Inferior parietal cortex (tissue), 1 donor: ENCODE measurements at regions not wholly inside any gene's neighbourhood (a gene's known extent, or its start where the extent isn't known, plus 50 kb on each side); places are given as distances from the start of the nearest gene placed in this dataset.
"Not testable (repeated sequence)": the region's sequence is repeated elsewhere in the genome, so short reads cannot be mapped to it uniquely, and the experiment has no call there.

Source experiments
- DNase-seq: peaks from one replicate; pipeline ENCODE4 v3.0.0-alpha.2; 2016; ENCODE audit errors: extremely low spot score

DNA sequence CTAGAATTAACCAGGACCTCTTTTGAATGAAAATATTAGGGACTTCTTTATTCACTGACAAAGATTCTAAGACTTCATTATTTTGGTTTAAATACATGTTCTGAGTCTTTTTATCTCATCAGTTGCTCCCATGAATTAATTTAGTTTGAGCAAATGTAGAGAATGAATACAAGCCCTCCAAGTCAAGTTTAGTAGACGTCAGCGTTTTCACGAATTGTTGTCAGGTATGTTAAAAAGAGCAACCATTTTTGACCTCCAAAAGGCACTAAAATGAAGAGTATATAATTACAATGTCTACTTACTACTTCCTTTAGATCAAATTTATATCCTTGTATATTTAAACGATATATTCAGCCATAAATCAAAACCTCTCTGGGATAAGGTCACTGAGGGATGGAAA, 809.3 kb upstream of the CDH6 start:
- DNase-seq: no peak

DNA sequence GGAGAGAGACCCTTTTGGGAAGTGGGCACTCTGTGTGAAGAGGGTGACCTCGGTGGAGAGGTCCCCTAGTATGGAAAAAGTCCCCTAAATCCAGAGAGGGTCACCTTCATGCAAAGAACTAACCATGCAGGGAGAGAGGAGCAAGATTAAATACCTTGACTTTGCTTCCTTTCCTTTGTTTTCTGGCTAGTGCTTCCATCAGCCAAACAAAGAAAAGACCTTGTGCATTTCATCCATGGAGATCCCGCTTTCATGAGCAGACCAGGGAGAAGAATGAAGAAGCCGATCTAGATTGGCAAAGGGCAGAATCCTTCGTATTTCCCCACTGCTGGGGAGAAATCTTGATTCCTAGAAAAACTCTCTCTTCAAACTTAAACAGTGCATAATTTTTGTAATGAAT, 813.3 kb upstream of the CDH6 start:
- DNase-seq: no peak

- no peak for DNase-seq
Observed at GRCh38 chr5:30376848-30377247, 816.6 kb upstream of the CDH6 start.

GRCh38 chr5:30368064-30368463, 825.4 kb upstream of the CDH6 start:
- no peak for DNase-seq

DNA sequence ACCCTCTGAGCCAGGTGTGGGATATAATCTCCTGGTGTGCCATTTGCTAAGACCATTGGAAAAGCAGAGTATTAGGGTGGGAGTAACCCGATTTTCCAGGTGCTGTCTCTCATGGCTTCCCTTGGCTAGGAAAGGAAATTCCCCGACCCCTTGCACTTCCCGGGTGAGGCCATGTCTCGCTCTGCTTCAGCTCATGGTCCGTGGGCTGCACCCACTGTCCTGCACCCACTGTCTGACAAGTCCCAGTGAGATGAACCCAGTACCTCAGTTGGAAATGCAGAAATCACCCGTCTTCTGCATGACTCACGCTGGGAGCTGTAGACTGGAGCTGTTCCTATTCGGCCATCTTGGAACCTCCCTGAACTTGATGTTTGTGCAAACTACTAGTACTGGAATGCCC, 828.5 kb upstream of the CDH6 start:
- not testable (repeated sequence) for DNase-seq

GRCh38 chr5:30357371-30357770, 836.1 kb upstream of the CDH6 start:
- DNase-seq: no peak

- no peak for DNase-seq
Observed at GRCh38 chr5:30355675-30356074, 837.8 kb upstream of the CDH6 start.

- no peak for DNase-seq
Observed at GRCh38 chr5:30347858-30348257, 845.6 kb upstream of the CDH6 start.

GRCh38 chr5:30345539-30346345, 847.7 kb upstream of the CDH6 start:
- DNase-seq: not testable (repeated sequence)

GRCh38 chr5:30343707-30344106, 849.8 kb upstream of the CDH6 start:
- DNase-seq: no peak

- no peak for DNase-seq
Observed at GRCh38 chr5:30341466-30341865, 852.0 kb upstream of the CDH6 start.

- DNase-seq: no peak
Observed at GRCh38 chr5:30337084-30337573, 856.4 kb upstream of the CDH6 start.

- DNase-seq: no peak
Observed at GRCh38 chr5:30331534-30331933, 862.0 kb upstream of the CDH6 start.

- DNase-seq: no peak
Observed at GRCh38 chr5:30325795-30326194, 867.7 kb upstream of the CDH6 start.

GRCh38 chr5:30324083-30324482, 869.4 kb upstream of the CDH6 start:
- no peak for DNase-seq

GRCh38 chr5:30287890-30288289, 905.6 kb upstream of the CDH6 start:
- no peak for DNase-seq

DNA sequence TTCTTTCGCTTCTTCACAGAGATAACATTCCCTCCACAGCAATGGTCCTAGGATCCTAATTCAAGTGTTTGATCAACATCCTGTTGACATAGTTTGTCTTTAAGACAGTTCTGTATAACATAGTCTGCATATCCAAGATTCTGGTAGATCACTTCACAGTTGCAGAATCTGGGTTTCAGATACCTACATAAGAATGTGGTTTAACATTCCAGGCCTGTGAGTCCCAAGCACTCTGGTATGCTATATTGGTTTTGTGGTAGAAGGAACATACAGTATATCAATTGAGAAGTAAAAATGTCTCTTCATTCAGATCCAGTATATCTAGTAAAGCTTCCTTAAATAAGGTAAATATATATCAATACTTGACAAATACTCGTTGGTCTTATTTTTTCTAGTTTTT, 914.2 kb upstream of the CDH6 start:
- DNase-seq: no peak

- no peak for DNase-seq
Observed at GRCh38 chr5:30267026-30267425, 926.5 kb upstream of the CDH6 start.

GRCh38 chr5:30239331-30240022, 954.0 kb upstream of the CDH6 start:
- no peak for DNase-seq

DNA sequence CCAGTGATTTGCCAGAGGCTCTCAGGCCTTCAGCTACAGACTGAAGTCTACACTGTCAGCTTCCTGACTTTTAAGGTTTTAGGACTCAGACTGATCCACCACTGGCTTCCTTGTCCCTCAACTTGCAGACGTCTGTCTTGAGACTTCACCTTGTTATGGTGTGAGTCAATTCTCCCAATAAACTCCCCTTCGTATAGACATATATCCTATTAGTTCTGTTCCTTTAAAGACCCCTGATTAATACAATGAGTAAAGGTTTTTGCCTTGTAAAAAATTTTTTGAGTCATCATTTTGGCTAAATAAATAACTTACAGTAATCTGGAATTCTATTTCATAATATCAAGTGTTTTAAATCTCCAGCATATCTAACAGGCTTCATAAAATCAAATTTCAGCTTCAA, 956.3 kb upstream of the CDH6 start:
- DNase-seq: no peak

DNA sequence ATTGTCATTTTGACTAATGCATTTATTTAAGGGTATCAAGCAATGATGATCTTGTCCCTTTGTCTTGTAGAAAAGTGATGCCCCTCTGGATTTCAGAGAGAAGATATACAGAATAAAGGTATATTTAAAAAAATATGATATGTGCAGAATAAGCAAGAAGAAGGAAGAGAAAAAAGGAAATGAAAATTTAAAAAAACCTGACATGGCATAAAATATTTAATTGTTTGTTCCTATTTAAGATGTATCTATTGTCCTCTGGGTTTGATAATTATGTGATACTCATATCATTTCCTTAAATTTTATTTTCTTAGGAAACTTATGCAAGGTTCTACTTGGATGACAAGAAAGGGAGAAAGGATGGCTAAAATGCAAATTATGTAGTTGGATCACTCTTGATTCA, 983.7 kb upstream of the CDH6 start:
- DNase-seq: no peak

DNA sequence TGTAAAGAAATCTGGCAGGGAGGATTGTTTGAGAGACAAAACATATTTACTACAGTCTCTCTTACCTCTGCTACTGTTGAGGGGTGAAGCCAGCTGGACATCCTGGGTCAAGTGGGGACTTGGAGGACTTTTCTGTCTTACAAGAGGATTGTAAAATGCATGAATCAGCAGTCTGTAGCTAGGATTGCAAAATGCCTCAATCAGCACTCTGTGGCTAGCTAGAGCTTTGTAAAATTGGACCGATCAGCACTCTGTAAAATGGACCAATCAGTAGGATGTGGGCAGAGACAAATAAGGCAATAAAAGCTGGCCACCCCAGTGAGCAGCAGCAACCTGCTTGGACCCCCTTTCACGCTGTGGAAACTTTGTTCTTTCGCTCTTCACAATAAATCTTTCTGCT, 995.8 kb upstream of the CDH6 start:
- DNase-seq: no peak

- DNase-seq: no peak
Observed at GRCh38 chr5:30195036-30195435, 998.5 kb upstream of the CDH6 start.
